NT2/D1 (cell line): ENCODE measurements at regions not wholly inside any gene's neighbourhood (a gene's known extent, or its start where the extent isn't known, plus 50 kb on each side); places are given as distances from the start of the nearest gene placed in this dataset.

ENCODE experiments used
- SUZ12 ChIP-seq: IDR thresholded peaks from 2 replicates; pipeline ENCODE4 v1.6.1; 2011; ENCODE audit not compliant: insufficient read length, insufficient read depth; ENCODE audit errors: extremely low read depth
- YY1 ChIP-seq: IDR thresholded peaks from 2 replicates; pipeline ENCODE4 v1.6.1; 2011; ENCODE audit not compliant: insufficient read length, insufficient read depth
- ZNF274 ChIP-seq: IDR thresholded peaks from 2 replicates; pipeline ENCODE4 v1.6.1; 2011; ENCODE audit warnings: mild to moderate bottlenecking, low read depth, low read length

GRCh38 chr2:103448495-103448894 lies 686.7 kb downstream of the TMEM182 start:
- TF ChIP-seq ZNF274 (no peak), YY1 (no peak), SUZ12 (no peak)
